ENCODE measurements at regions not wholly inside any gene's neighbourhood (a gene's known extent, or its start where the extent isn't known, plus 50 kb on each side); places are given as distances from the start of the nearest gene placed in this dataset.

DNA sequence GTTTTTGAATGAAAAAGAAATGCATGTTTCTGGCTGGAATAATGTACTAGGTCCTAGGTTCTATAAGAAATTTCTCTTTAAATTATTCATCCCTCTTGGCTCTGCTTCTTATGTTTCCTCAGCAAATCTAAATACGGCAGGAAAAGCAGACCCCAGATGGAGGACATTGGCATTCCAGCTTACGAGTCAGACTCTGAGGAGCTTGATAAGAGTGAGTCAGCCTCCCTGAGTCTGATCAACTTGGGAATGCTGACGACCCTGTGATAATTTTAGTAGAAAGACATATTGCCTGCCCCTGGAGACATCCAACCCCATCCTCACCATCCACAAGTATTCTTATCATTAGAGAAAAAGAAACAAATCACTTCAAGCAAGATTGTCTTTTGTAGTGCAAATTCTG is 509.7 kb upstream of the MARCKS start:
- TF ChIP-seq, protein P1, sequence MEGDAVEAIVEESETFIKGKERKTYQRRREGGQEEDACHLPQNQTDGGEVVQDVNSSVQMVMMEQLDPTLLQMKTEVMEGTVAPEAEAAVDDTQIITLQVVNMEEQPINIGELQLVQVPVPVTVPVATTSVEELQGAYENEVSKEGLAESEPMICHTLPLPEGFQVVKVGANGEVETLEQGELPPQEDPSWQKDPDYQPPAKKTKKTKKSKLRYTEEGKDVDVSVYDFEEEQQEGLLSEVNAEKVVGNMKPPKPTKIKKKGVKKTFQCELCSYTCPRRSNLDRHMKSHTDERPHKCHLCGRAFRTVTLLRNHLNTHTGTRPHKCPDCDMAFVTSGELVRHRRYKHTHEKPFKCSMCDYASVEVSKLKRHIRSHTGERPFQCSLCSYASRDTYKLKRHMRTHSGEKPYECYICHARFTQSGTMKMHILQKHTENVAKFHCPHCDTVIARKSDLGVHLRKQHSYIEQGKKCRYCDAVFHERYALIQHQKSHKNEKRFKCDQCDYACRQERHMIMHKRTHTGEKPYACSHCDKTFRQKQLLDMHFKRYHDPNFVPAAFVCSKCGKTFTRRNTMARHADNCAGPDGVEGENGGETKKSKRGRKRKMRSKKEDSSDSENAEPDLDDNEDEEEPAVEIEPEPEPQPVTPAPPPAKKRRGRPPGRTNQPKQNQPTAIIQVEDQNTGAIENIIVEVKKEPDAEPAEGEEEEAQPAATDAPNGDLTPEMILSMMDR (conservative IDR thresholded peaks at IDR 0.05): no peak
- no peak for TF ChIP-seq ZFX (IDR thresholded peaks at IDR 0.05)

Measured in C4-2B (cell line).